SK-N-MC (cell line): ENCODE measurements at regions not wholly inside any gene's neighbourhood (a gene's known extent, or its start where the extent isn't known, plus 50 kb on each side); places are given as distances from the start of the nearest gene placed in this dataset.

Source experiments
- EZH2 ChIP-seq: fragments of 200-600 bp; sonication (generic); IDR thresholded peaks from one replicate; pipeline ENCODE4 v1.6.1; 2017; ENCODE audit warnings: antibody characterized with exemption
- POLR2AphosphoS5 ChIP-seq: IDR thresholded peaks from 2 replicates; pipeline ENCODE4 v1.6.1; 2012; ENCODE audit warnings: mild to moderate bottlenecking, low read depth, low read length, borderline replicate concordance

DNA sequence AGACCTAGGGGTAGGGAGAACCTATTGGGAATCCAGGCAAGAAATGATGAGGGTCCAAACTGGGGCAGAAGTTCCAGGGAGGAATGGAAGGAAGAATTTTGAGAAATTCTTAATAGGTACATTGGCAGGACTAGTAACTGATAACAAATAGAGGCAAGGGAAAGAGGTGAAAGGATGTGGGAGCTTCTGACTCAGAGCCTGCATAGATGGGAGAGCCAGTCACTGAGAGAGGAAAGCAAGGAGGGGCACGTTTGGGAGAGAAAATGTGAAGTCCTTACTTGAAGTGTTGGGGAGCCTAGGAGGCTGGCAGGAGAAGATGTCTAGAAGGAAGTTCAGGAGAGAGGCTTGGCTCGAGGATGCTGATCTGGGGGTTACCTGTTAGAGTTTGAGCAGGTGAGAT is 104.6 kb upstream of the NCAM1 start:
- TF ChIP-seq POLR2AphosphoS5 (no peak), EZH2 (no peak)
